NT2/D1 (cell line): ENCODE measurements at regions not wholly inside any gene's neighbourhood (a gene's known extent, or its start where the extent isn't known, plus 50 kb on each side); places are given as distances from the start of the nearest gene placed in this dataset.

Experiments used
- DNase-seq: peaks from one replicate; pipeline ENCODE4 v3.0.0-alpha.2; 2011; ENCODE audit warnings: low read depth, low spot score
- H3K27me3 ChIP-seq: 2 replicates; pipeline ENCODE4 v1.6.0; 2011; ENCODE audit warnings: mild to moderate bottlenecking; ENCODE audit not compliant: insufficient read length, insufficient read depth
- H3K36me3 ChIP-seq: 2 replicates; pipeline ENCODE4 v1.6.1; 2011; ENCODE audit warnings: mild to moderate bottlenecking, low read length, mixed read lengths; ENCODE audit not compliant: insufficient read depth, insufficient read length
- H3K4me1 ChIP-seq: 2 replicates; pipeline ENCODE4 v1.5.1; 2011; ENCODE audit not compliant: insufficient read depth, insufficient read length
- H3K4me3 ChIP-seq: 2 replicates; pipeline ENCODE4 v1.5.1; 2011; ENCODE audit warnings: low read depth; ENCODE audit not compliant: insufficient read length
- H3K9ac ChIP-seq: 2 replicates; pipeline ENCODE4 v1.6.0; 2011; ENCODE audit warnings: low read depth; ENCODE audit not compliant: insufficient read length
- H3K9me3 ChIP-seq: 2 replicates; pipeline ENCODE4 v1.5.1; 2011; ENCODE audit warnings: mild to moderate bottlenecking, low read length; ENCODE audit not compliant: insufficient read depth
- SUZ12 ChIP-seq: IDR thresholded peaks from 2 replicates; pipeline ENCODE4 v1.6.1; 2011; ENCODE audit not compliant: insufficient read length, insufficient read depth; ENCODE audit errors: extremely low read depth
- YY1 ChIP-seq: IDR thresholded peaks from 2 replicates; pipeline ENCODE4 v1.6.1; 2011; ENCODE audit not compliant: insufficient read length, insufficient read depth
- ZNF274 ChIP-seq: IDR thresholded peaks from 2 replicates; pipeline ENCODE4 v1.6.1; 2011; ENCODE audit warnings: mild to moderate bottlenecking, low read depth, low read length

GRCh38 chr13:22538400-22538799 is 642.4 kb upstream of the SGCG start:
- no peak for DNase-seq
- no peak overlapping the region for H3K9ac ChIP-seq
- no peaks in the 10 kb centered on the region for H3K9me3 ChIP-seq
- no peaks in the 10 kb centered on the region for H3K4me1 ChIP-seq
- TF ChIP-seq ZNF274 (no peak), SUZ12 (no peak), YY1 (no peak)
- no peaks in the 10 kb centered on the region for H3K36me3 ChIP-seq
- H3K4me3 ChIP-seq, result no peak overlapping the region
- no peaks in the 10 kb centered on the region for H3K27me3 ChIP-seq

GRCh38 chr13:22549126-22549525 is 631.7 kb upstream of the SGCG start:
- no peak for DNase-seq
- Histone ChIP-seq H3K9me3 (peaks cover 6% of the 10 kb centered on the region; the same call in 1 of the 2 replicates), H3K9ac (no peak overlapping the region), H3K4me1 (no peaks in the 10 kb centered on the region), H3K36me3 (no peaks in the 10 kb centered on the region), H3K27me3 (no peaks in the 10 kb centered on the region), H3K4me3 (no peak overlapping the region)
- TF ChIP-seq YY1 (no peak), SUZ12 (no peak), ZNF274 (no peak)

GRCh38 chr13:22561581-22561980 is 619.2 kb upstream of the SGCG start:
- Histone ChIP-seq H3K36me3 (no peaks in the 10 kb centered on the region), H3K27me3 (no peaks in the 10 kb centered on the region), H3K9me3 (no peaks in the 10 kb centered on the region), H3K9ac (no peak overlapping the region), H3K4me3 (no peak overlapping the region), H3K4me1 (no peaks in the 10 kb centered on the region)
- no peak for TF ChIP-seq YY1
- TF ChIP-seq ZNF274, result no peak
- TF ChIP-seq SUZ12, result no peak
- no peak for DNase-seq

- no peak for DNase-seq
- Histone ChIP-seq H3K36me3 (no peaks in the 10 kb centered on the region), H3K9me3 (no peaks in the 10 kb centered on the region), H3K27me3 (no peaks in the 10 kb centered on the region), H3K9ac (no peak overlapping the region), H3K4me1 (no peaks in the 10 kb centered on the region), H3K4me3 (no peak overlapping the region)
- TF ChIP-seq ZNF274 (no peak), SUZ12 (no peak), YY1 (no peak)
These were observed 618.7 kb upstream of the SGCG start for GRCh38 chr13:22562116-22562515.

- Histone ChIP-seq H3K27me3 (no peaks in the 10 kb centered on the region), H3K4me1 (no peaks in the 10 kb centered on the region), H3K9ac (no peak overlapping the region), H3K9me3 (no peaks in the 10 kb centered on the region), H3K4me3 (no peak overlapping the region), H3K36me3 (no peaks in the 10 kb centered on the region)
- TF ChIP-seq ZNF274 (no peak), YY1 (no peak), SUZ12 (no peak)
- DNase-seq, result no peak
These were observed 617.5 kb upstream of the SGCG start for GRCh38 chr13:22563272-22563671.

GRCh38 chr13:22569811-22570210 is 611.0 kb upstream of the SGCG start:
- TF ChIP-seq YY1 (no peak), SUZ12 (no peak)
- DNase-seq, result no peak
- no peaks in the 10 kb centered on the region for H3K9me3 ChIP-seq

GRCh38 chr13:22589880-22590279 is 590.9 kb upstream of the SGCG start:
- Histone ChIP-seq H3K36me3 (no peaks in the 10 kb centered on the region), H3K27me3 (no peaks in the 10 kb centered on the region), H3K4me1 (no peaks in the 10 kb centered on the region), H3K9me3 (no peaks in the 10 kb centered on the region), H3K4me3 (no peak overlapping the region), H3K9ac (no peak overlapping the region)
- no peak for DNase-seq
- TF ChIP-seq YY1 (no peak), SUZ12 (no peak), ZNF274 (no peak)

More at GRCh38 chr13:22569811-22570210, 611.0 kb upstream of the SGCG start:
- Histone ChIP-seq H3K4me1 (no peaks in the 10 kb centered on the region), H3K4me3 (no peak overlapping the region), H3K9ac (no peak overlapping the region), H3K27me3 (no peaks in the 10 kb centered on the region), H3K36me3 (no peaks in the 10 kb centered on the region)

- H3K9me3 ChIP-seq, result no peaks in the 10 kb centered on the region
- H3K36me3 ChIP-seq, result no peaks in the 10 kb centered on the region
- no peak overlapping the region for H3K9ac ChIP-seq
- no peaks in the 10 kb centered on the region for H3K4me1 ChIP-seq
- H3K27me3 ChIP-seq, result no peaks in the 10 kb centered on the region
- no peak for DNase-seq
- no peak for TF ChIP-seq ZNF274
- no peak for TF ChIP-seq YY1
- no peak for TF ChIP-seq SUZ12
- no peak overlapping the region for H3K4me3 ChIP-seq
These were observed 588.3 kb upstream of the SGCG start for GRCh38 chr13:22592515-22592914.
